HG02678 (cell line): ENCODE measurements at regions not wholly inside any gene's neighbourhood (a gene's known extent, or its start where the extent isn't known, plus 50 kb on each side); places are given as distances from the start of the nearest gene placed in this dataset.
A peak's percentile ranks its signal among the peaks of the same experiment; 100 is the strongest.

Experiments used
- ATAC-seq: cut with Tn5 transposase; IDR thresholded peaks from one replicate; pipeline ENCODE4 v1.9.1; 2021; ENCODE audit warnings: mild to moderate bottlenecking, moderate library complexity; ENCODE audit not compliant: unreplicated experiment

- no peak for ATAC-seq
These were observed 223.2 kb upstream of the THBS1 start for GRCh38 chr15:39357480-39358268.

- ATAC-seq = no peak
These were observed 222.3 kb upstream of the THBS1 start for GRCh38 chr15:39358441-39359041.

GRCh38 chr15:39359771-39360170, 221.1 kb upstream of the THBS1 start:
- ATAC-seq = no peak

- no peak for ATAC-seq
These were observed 220.4 kb upstream of the THBS1 start for GRCh38 chr15:39360452-39360851.

- ATAC-seq = no peak
These were observed 219.4 kb upstream of the THBS1 start for GRCh38 chr15:39361497-39361896.

GRCh38 chr15:39362821-39363561, 217.9 kb upstream of the THBS1 start:
- no peak for ATAC-seq

- no peak for ATAC-seq
These were observed 216.9 kb upstream of the THBS1 start for GRCh38 chr15:39363761-39364586.

- no peak for ATAC-seq
These were observed 216.2 kb upstream of the THBS1 start for GRCh38 chr15:39364721-39365120.

GRCh38 chr15:39365161-39365560, 215.7 kb upstream of the THBS1 start:
- no peak for ATAC-seq

- ATAC-seq = no peak
These were observed 215.0 kb upstream of the THBS1 start for GRCh38 chr15:39365873-39366272.

GRCh38 chr15:39367596-39367995, 213.3 kb upstream of the THBS1 start:
- no peak for ATAC-seq

GRCh38 chr15:39369768-39370167, 211.1 kb upstream of the THBS1 start:
- no peak for ATAC-seq

- no peak for ATAC-seq
These were observed 204.4 kb upstream of the THBS1 start for GRCh38 chr15:39376371-39376909.

- ATAC-seq = peak; percentile 61
These were observed 199.4 kb upstream of the THBS1 start for GRCh38 chr15:39381517-39381916.

- ATAC-seq = no peak
These were observed 192.8 kb upstream of the THBS1 start for GRCh38 chr15:39388118-39388517.

GRCh38 chr15:39391230-39391629, 189.6 kb upstream of the THBS1 start:
- ATAC-seq = no peak

GRCh38 chr15:39392469-39393047, 188.3 kb upstream of the THBS1 start:
- ATAC-seq = no peak

GRCh38 chr15:39393575-39394335, 187.1 kb upstream of the THBS1 start:
- ATAC-seq = no peak

- no peak for ATAC-seq
These were observed 186.4 kb upstream of the THBS1 start for GRCh38 chr15:39394496-39394895.
